Lower leg skin (tissue), 4 donors: ENCODE measurements at regions not wholly inside any gene's neighbourhood (a gene's known extent, or its start where the extent isn't known, plus 50 kb on each side); places are given as distances from the start of the nearest gene placed in this dataset.

Source experiments
- DNase-seq, 2 donors: peaks; one replicate each; pipeline ENCODE4 v3.0.0-alpha.2; 2019; ENCODE audit warnings: low spot score in 2 of 2
- H3K4me3 ChIP-seq: fragments of 200-600 bp; sonication (generic); 2 replicates; pipeline ENCODE4 v1.5.1; 2017; ENCODE audit warnings: mild to moderate bottlenecking, low read depth; ENCODE audit not compliant: poor library complexity, severe bottlenecking
- CTCF ChIP-seq, 3 donors: fragments of 450-650 bp; IDR thresholded peaks; one replicate each; pipeline ENCODE4 v1.5.1; 2016; ENCODE audit warnings: antibody characterized with exemption in 3 of 3, mild to moderate bottlenecking in 3 of 3, moderate library complexity in 2 of 3
- POLR2A ChIP-seq, 2 donors: fragments of 450-650 bp; IDR thresholded peaks; one replicate each; pipeline ENCODE4 v1.6.1; 2016 to 2017; ENCODE audit warnings: antibody characterized with exemption in 2 of 2, mild to moderate bottlenecking in 1 of 2, moderate library complexity in 1 of 2
- WGBS, 2 donors: methylation state at CpG; one replicate each; pipeline ENCODE4 v1.1.5; 2018; 5-methylcytosine and 5-hydroxymethylcytosine counted together
- intact Hi-C: fragments of 100-400 bp; cut with DNase I; formaldehyde crosslinking; loops from one replicate; pipeline ENCODE4 v1.15.0; 2023; ENCODE audit warnings: low total_unique reads

GRCh38 chr2:220263300-220263699 lies 635.9 kb downstream of the SLC4A3 start:
- intact Hi-C loops = no loop called here
- DNase-seq = no peak
- no peak for TF ChIP-seq POLR2A (IDR thresholded peaks at IDR 0.05)
- no peak for TF ChIP-seq CTCF (IDR thresholded peaks at IDR 0.05)
- H3K4me3 ChIP-seq = no peak overlapping the region
- WGBS, 2 donors = 66% methylated on average over 6 of the region's 6 CpGs

GRCh38 chr2:220269367-220269766 lies 641.9 kb downstream of the SLC4A3 start:
- DNase-seq = no peak
- H3K4me3 ChIP-seq = no peak overlapping the region
- intact Hi-C loops = no loop called here
- WGBS, 2 donors = 71 to 72% methylated on average over 4 of the region's 4 CpGs
- TF ChIP-seq POLR2A (IDR thresholded peaks at IDR 0.05) (no peak), CTCF (IDR thresholded peaks at IDR 0.05) (no peak)

GRCh38 chr2:220270481-220271070 lies 643.1 kb downstream of the SLC4A3 start:
- 21 to 24% methylated on average over 1 of the region's 1 CpG for WGBS, 2 donors
- no peak overlapping the region for H3K4me3 ChIP-seq
- intact Hi-C loops = no loop called here
- no peak for DNase-seq
- no peak for TF ChIP-seq POLR2A (IDR thresholded peaks at IDR 0.05)
- TF ChIP-seq CTCF (IDR thresholded peaks at IDR 0.05) = no peak

GRCh38 chr2:220272656-220273055 lies 645.2 kb downstream of the SLC4A3 start:
- H3K4me3 ChIP-seq = no peak overlapping the region
- no peak for DNase-seq
- TF ChIP-seq CTCF (IDR thresholded peaks at IDR 0.05) = no peak
- no peak for TF ChIP-seq POLR2A (IDR thresholded peaks at IDR 0.05)
- intact Hi-C loops = no loop called here

- intact Hi-C loops = no loop called here
- WGBS, 2 donors = 71 to 73% methylated on average over 2 of the region's 2 CpGs
- no peak for TF ChIP-seq POLR2A (IDR thresholded peaks at IDR 0.05)
- H3K4me3 ChIP-seq = no peak overlapping the region
- DNase-seq = no peak
These were observed 645.7 kb downstream of the SLC4A3 start for GRCh38 chr2:220273082-220273481.

- no peak for DNase-seq
- H3K4me3 ChIP-seq = no peak overlapping the region
- 78 to 96% methylated on average over 3 of the region's 3 CpGs for WGBS, 2 donors
- TF ChIP-seq CTCF (IDR thresholded peaks at IDR 0.05) (no peak), POLR2A (IDR thresholded peaks at IDR 0.05) (no peak)
- intact Hi-C loops = no loop called here
These were observed 648.0 kb downstream of the SLC4A3 start for GRCh38 chr2:220275454-220275853.
